ENCODE measurements at regions not wholly inside any gene's neighbourhood (a gene's known extent, or its start where the extent isn't known, plus 50 kb on each side); places are given as distances from the start of the nearest gene placed in this dataset.
"Not testable (repeated sequence)": the region's sequence is repeated elsewhere in the genome, so short reads cannot be mapped to it uniquely, and the experiment has no call there.

GRCh38 chr6:82492134-82492533, 128.5 kb downstream of the TPBG start (continued):
- TF ChIP-seq IRF3 (IDR thresholded peaks at IDR 0.05; ENCODE audit: low read depth, low read length), result no peak
- no peak for TF ChIP-seq FOXM1 (IDR thresholded peaks at IDR 0.05; ENCODE audit: low read depth)
- TF ChIP-seq SMC3 (IDR thresholded peaks at IDR 0.05; ENCODE audit: low read depth, low read length), result no peak
- TF ChIP-seq MAX (IDR thresholded peaks at IDR 0.05; ENCODE audit: low read depth), result no peak
- TF ChIP-seq EZH2phosphoT487 (IDR thresholded peaks at IDR 0.05; ENCODE audit: borderline replicate concordance, low read depth), result no peak
- TF ChIP-seq CHD2 (IDR thresholded peaks at IDR 0.05; ENCODE audit: low read length, partially characterized antibody), result no peak

GRCh38 chr6:82493467-82493866, 129.8 kb downstream of the TPBG start:
- WGBS (ENCODE audit: low lambda C conversion rate), result 29% methylated on average over 1 of the region's 1 CpG
- POLR2A ChIA-PET, result no interaction called here

GRCh38 chr6:82494367-82494766, 130.8 kb downstream of the TPBG start:
- ChIA-PET CTCF (no interaction called here), POLR2A (no interaction called here)
- Histone ChIP-seq H2AFZ (ENCODE audit: low read depth) (no peak overlapping the region), H3K27ac (ENCODE audit: low read depth in 2 of 2, low read length in 1 of 2) (peak overlapping the region in 1 of 2 experiments; percentile 60; a peak in 2 of 4 replicates), H3K27me3 (ENCODE audit: insufficient read depth) (no peaks in the 10 kb centered on the region), H4K20me1 (ENCODE audit: insufficient read depth) (no peaks in the 10 kb centered on the region), H3K9me2 (no peaks in the 10 kb centered on the region), H3K4me1 (ENCODE audit: control insufficient read depth in 1 of 2, insufficient read depth in 2 of 2, low read depth in 1 of 2, low read length in 1 of 2) (peaks cover 3 to 6% of the 10 kb centered on the region in 2 experiments; a peak in 3 of 4 replicates), H3F3A (replicated peaks; ENCODE audit: insufficient read depth) (no peaks in the 10 kb centered on the region), H3K36me3 (replicated peaks in 1 of 2; ENCODE audit: control insufficient read depth in 1 of 2, insufficient read depth in 2 of 2, low read length in 1 of 2) (no peaks in the 10 kb centered on the region), H3K4me3 (ENCODE audit: low read depth in 2 of 2, low read length in 1 of 2) (no peak overlapping the region), H3K4me2 (no peak overlapping the region), H3K9ac (no peak overlapping the region), H3K79me2 (ENCODE audit: insufficient read depth) (no peaks in the 10 kb centered on the region), H3K9me3 (no peaks in the 10 kb centered on the region)
- TF ChIP-seq SMC3 (IDR thresholded peaks at IDR 0.05; ENCODE audit: low read depth, low read length) (peak; percentile 12; the same call in 1 of the 2 replicates), FOXJ3 (CRISPR knock-in tag; IDR thresholded peaks at IDR 0.05) (0 out of 2 replicates have a peak, but pooled peaks have one; percentile 43), RCOR1 (IDR thresholded peaks at IDR 0.05; ENCODE audit: low read length) (peak; percentile 55; the same call in 1 of the 2 replicates), CHD2 (IDR thresholded peaks at IDR 0.05; ENCODE audit: low read length, partially characterized antibody) (peak; percentile 32), TEAD4 (IDR thresholded peaks at IDR 0.05; ENCODE audit: borderline replicate concordance, insufficient read depth) (no peak), MXI1 (IDR thresholded peaks at IDR 0.05; ENCODE audit: low read depth, low read length) (peak; percentile 68; the same call in 1 of the 2 replicates), REST (IDR thresholded peaks at IDR 0.05; ENCODE audit: low read depth, low read length) (no peak)
- DNase-seq, result peak; percentile 38

More at GRCh38 chr6:82493467-82493866, 129.8 kb downstream of the TPBG start:
- Histone ChIP-seq H4K20me1 (ENCODE audit: insufficient read depth) (no peaks in the 10 kb centered on the region), H3K9ac (no peak overlapping the region), H3K4me3 (ENCODE audit: low read depth in 2 of 2, low read length in 1 of 2) (no peak overlapping the region), H3K9me3 (no peaks in the 10 kb centered on the region), H3K27me3 (ENCODE audit: insufficient read depth) (no peaks in the 10 kb centered on the region), H3K4me2 (no peak overlapping the region), H3K4me1 (ENCODE audit: control insufficient read depth in 1 of 2, insufficient read depth in 2 of 2, low read depth in 1 of 2, low read length in 1 of 2) (peaks cover 3 to 6% of the 10 kb centered on the region in 2 experiments; a peak in 3 of 4 replicates), H3K27ac (ENCODE audit: low read depth in 2 of 2, low read length in 1 of 2) (no peak overlapping the region), H3F3A (replicated peaks; ENCODE audit: insufficient read depth) (no peaks in the 10 kb centered on the region), H3K36me3 (replicated peaks in 1 of 2; ENCODE audit: control insufficient read depth in 1 of 2, insufficient read depth in 2 of 2, low read length in 1 of 2) (no peaks in the 10 kb centered on the region), H2AFZ (ENCODE audit: low read depth) (no peak overlapping the region), H3K79me2 (ENCODE audit: insufficient read depth) (no peaks in the 10 kb centered on the region), H3K9me2 (no peaks in the 10 kb centered on the region)
- DNase-seq, result no peak
- no peak for TF ChIP-seq CTCF (IDR thresholded peaks at IDR 0.05)
- no peak for TF ChIP-seq NFIC (IDR thresholded peaks at IDR 0.05; ENCODE audit: borderline replicate concordance)
- no peak for TF ChIP-seq SMC3 (IDR thresholded peaks at IDR 0.05; ENCODE audit: low read depth, low read length)
- CTCF ChIA-PET, result no interaction called here

GRCh38 chr6:82501901-82502300, 138.3 kb downstream of the TPBG start:
- H3K36me3 ChIP-seq (replicated peaks in 1 of 2; ENCODE audit: control insufficient read depth in 1 of 2, insufficient read depth in 2 of 2, low read length in 1 of 2); H3K27me3 ChIP-seq (ENCODE audit: insufficient read depth); H4K20me1 ChIP-seq (ENCODE audit: insufficient read depth); H3K9ac ChIP-seq; CTCF ChIA-PET; H3K4me3 ChIP-seq (ENCODE audit: low read depth in 2 of 2, low read length in 1 of 2); H2AFZ ChIP-seq (ENCODE audit: low read depth); H3K79me2 ChIP-seq (ENCODE audit: insufficient read depth); DNase-seq; H3K27ac ChIP-seq (ENCODE audit: low read depth in 2 of 2, low read length in 1 of 2); H3K9me2 ChIP-seq; H3F3A ChIP-seq (replicated peaks; ENCODE audit: insufficient read depth); H3K9me3 ChIP-seq; POLR2A ChIA-PET; H3K4me2 ChIP-seq; H3K4me1 ChIP-seq (ENCODE audit: control insufficient read depth in 1 of 2, insufficient read depth in 2 of 2, low read depth in 1 of 2, low read length in 1 of 2): not testable (repeated sequence)
- 77% methylated on average over 3 of the region's 5 CpGs for WGBS (ENCODE audit: low lambda C conversion rate)

Measured in SK-N-SH (cell line).